ENCODE measurements at regions not wholly inside any gene's neighbourhood (a gene's known extent, or its start where the extent isn't known, plus 50 kb on each side); places are given as distances from the start of the nearest gene placed in this dataset.
"Not testable (repeated sequence)": the region's sequence is repeated elsewhere in the genome, so short reads cannot be mapped to it uniquely, and the experiment has no call there.

- TF ChIP-seq, protein P1, sequence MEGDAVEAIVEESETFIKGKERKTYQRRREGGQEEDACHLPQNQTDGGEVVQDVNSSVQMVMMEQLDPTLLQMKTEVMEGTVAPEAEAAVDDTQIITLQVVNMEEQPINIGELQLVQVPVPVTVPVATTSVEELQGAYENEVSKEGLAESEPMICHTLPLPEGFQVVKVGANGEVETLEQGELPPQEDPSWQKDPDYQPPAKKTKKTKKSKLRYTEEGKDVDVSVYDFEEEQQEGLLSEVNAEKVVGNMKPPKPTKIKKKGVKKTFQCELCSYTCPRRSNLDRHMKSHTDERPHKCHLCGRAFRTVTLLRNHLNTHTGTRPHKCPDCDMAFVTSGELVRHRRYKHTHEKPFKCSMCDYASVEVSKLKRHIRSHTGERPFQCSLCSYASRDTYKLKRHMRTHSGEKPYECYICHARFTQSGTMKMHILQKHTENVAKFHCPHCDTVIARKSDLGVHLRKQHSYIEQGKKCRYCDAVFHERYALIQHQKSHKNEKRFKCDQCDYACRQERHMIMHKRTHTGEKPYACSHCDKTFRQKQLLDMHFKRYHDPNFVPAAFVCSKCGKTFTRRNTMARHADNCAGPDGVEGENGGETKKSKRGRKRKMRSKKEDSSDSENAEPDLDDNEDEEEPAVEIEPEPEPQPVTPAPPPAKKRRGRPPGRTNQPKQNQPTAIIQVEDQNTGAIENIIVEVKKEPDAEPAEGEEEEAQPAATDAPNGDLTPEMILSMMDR (IDR thresholded peaks at IDR 0.05; ENCODE audit: insufficient read depth, low read length), result no peak
- no peak for DNase-seq (ENCODE audit: low read depth)
- no peak overlapping the region for H3K4me3 ChIP-seq (ENCODE audit: low read depth, low read length)
Observed at GRCh38 chr7:49023345-49024328, 99.3 kb downstream of the CDC14C start.

DNA sequence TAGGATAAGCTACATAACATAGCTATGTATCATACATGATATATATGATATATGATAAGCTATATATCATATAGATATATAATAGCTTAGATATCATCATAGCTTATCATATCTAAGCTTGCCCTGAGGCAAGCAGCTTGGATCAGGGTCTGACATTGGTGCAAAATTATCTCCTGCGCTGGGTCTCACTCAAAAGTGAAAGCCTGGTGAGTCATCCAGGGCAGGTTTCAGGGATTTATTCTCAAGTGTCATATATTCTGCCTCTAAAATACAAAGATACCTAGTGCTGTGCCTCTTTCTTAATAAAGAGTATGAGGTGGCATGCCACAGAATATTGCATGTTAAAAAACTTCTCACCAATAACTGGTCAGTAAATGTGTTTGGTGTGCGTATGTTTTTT, 105.9 kb downstream of the CDC14C start:
- DNase-seq (ENCODE audit: low read depth), result no peak

GRCh38 chr7:49033140-49033539, 108.8 kb downstream of the CDC14C start:
- not testable (repeated sequence) for DNase-seq (ENCODE audit: low read depth); H3K4me3 ChIP-seq (ENCODE audit: low read depth, low read length)

More for the DNA sequence above, 105.9 kb downstream of the CDC14C start:
- TF ChIP-seq, protein P1 (IDR thresholded peaks at IDR 0.05; ENCODE audit: insufficient read depth, low read length), result no peak
- H3K4me3 ChIP-seq (ENCODE audit: low read depth, low read length), result no peak overlapping the region

DNA sequence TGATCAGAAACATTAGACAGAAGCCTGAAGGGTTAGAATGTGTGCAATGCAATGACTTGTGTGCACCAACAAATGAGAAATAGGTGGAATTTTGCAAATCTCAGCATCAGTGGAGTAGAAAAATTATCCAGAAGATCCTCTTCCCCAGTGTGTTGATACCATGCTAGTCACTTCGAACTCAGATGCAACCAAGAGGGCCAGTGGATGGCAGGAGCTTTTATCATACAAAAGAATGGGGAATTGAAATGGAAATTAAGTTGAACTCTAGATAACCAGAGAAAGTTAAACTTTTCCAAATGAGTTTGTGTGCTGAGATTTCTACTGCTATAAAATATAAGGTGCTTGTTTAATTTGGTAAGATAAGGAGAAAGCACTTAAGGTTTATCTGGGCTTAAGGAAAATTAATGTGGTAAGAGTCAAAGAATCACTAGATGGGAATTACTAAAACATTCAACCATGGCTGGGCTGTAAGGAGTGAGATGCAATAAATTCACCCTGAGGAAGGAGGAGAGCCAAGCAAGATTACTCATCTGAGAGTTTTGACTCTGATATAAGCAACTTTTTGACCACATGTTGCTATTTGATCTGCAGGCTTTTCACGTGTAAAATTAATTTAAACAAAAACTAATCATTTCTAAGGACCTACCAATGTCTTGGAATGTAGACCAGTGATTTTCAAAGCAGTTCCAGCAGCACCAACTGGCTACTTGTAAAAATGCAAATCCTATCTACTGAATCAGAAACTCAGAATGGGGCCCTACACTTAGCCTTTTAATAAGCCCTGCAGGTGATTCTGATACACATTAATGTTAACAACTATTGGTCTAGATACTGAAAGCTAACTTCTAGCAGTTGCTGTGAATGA, 113.2 kb downstream of the CDC14C start:
- no peak for DNase-seq (ENCODE audit: low read depth)
- no peak overlapping the region for H3K4me3 ChIP-seq (ENCODE audit: low read depth, low read length)
- TF ChIP-seq, protein P1 (IDR thresholded peaks at IDR 0.05; ENCODE audit: insufficient read depth, low read length), result no peak

DNA sequence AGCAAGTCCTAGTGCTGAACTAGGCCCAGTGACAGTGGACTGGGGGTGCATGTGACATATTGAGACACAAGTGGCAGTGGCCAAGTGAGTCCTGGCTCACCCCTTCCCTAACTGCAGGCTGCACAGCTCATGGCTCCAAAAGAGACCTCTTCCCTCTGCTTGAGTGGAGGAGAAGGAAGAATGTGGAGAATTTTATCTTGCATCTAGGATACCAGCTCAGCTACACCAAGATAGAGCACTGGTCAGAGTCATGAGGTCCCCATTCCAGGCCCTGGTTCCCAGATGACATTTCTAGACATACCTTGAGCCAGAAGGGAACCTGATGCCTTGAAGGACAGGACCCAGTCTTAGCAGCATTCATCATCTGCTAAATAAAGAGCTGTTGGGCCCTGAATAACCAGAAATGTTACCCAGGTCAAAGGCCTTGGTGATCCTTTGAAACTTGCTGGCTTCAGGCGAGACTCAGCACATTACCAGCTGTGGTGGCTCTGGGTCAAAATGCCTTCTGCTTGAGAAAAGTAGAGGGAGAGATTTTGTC, 114.5 kb downstream of the CDC14C start:
- no peak for DNase-seq (ENCODE audit: low read depth)
- H3K4me3 ChIP-seq (ENCODE audit: low read depth, low read length), result no peak overlapping the region
- TF ChIP-seq, protein P1 (IDR thresholded peaks at IDR 0.05; ENCODE audit: insufficient read depth, low read length), result no peak

GRCh38 chr7:49060743-49061142, 136.4 kb downstream of the CDC14C start:
- no peak overlapping the region for H3K4me3 ChIP-seq (ENCODE audit: low read depth, low read length)
- TF ChIP-seq, protein P1 (IDR thresholded peaks at IDR 0.05; ENCODE audit: insufficient read depth, low read length), result no peak
- DNase-seq (ENCODE audit: low read depth), result no peak

All from fibroblast of the aortic adventitia (primary cell).